GM19351 (cell line): ENCODE measurements at regions not wholly inside any gene's neighbourhood (a gene's known extent, or its start where the extent isn't known, plus 50 kb on each side); places are given as distances from the start of the nearest gene placed in this dataset.

Experiments
- ATAC-seq: cut with Tn5 transposase; IDR thresholded peaks from one replicate; pipeline ENCODE4 v1.9.1; 2021; ENCODE audit warnings: mild to moderate bottlenecking, moderate library complexity; ENCODE audit not compliant: unreplicated experiment

DNA sequence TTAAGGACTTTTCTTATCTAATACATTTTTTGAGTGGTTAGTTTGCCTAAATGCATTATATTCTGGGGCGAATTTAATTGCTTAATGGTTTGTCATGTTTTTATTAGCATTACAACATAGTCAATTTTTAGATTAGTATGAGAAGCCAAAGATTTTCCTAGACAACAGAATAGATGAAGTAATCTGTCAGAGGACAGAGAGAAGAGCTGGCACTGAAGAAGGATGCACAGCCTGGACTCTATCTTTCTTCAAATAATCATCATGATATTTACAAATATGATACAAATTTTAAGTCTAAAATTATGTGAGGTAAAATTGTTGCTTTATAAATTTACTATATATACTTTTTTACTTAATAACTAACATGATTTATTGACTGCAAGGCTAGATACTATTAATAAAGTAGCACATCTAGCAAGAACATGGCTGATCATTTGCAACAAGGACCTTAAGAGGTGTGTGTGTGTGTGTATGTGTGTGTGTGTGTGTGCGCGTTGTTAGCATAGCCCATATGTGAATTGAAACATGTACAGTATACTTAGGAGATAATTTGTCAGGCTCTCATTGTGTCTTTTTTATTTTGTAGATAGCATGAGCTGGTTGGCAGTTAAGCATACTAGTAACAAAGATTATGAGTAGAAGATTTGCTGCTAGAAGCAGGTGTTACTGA, 752.2 kb downstream of the DCDC2C start:
- no peak for ATAC-seq

DNA sequence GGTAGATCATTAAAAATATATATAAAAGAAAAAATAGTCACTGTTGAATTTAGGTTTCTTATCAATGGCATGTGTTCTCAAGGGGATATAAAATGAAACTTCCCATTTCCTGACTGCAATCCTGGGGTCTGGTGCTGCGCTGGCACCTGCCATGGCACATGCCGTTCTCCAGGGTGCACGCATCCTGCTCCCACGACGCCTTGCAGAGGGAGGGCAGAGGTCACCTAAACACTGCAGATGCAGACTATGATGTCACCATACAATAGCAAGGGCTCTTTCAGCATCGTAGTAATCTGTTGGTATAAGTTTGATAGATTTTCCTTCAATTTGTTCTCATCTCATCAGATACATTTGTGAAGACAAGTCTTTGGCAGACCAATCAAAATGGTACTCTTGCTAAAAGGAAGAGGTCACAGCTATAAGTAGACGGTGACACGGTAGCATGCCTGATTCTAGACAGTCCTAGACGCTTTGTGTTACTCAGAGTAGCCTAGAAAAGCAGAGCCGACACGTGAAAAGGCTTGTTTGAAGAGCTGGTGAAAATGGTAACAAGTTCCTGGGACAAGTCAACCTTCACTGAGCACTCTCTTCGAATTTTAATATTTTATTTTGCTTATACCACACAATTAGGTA, 761.4 kb downstream of the DCDC2C start:
- no peak for ATAC-seq

DNA sequence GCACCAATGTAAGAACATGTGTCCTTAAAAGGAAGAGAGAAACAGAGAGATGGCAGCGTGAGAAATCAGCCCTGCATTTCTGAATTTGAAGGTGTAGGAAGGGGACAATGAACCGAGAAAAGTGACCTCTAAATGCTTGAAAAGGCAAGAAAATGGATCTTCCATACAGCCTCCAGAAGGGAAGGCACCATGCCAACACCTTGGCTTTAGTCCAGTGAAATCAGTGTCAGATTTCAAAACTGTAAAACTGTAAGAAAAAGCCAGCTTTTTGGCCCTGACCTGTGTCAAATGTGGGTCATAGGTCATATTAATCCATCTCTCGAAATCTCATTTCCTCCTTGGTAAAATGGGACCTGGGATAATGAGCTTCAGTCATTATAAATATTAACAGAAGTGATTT, 762.3 kb downstream of the DCDC2C start:
- no peak for ATAC-seq

DNA sequence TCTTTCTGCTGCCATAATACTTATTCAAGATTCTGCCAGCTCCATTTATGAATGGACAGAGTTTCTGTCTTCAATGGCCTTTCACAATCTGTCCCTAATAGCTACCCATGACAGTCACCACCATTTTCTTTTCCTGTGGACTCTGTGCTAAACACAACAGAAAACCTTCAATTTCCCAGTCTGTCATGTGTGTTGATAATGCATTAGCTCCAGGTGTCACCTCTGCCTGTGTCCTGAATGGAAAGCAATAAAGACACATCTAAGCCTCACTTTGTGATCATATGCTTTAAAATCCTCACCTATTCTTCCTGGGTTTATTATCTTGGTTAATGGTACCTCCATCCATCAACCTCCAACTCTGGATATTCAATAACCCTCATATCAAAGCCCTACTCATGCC, 772.2 kb downstream of the DCDC2C start:
- ATAC-seq, result no peak

DNA sequence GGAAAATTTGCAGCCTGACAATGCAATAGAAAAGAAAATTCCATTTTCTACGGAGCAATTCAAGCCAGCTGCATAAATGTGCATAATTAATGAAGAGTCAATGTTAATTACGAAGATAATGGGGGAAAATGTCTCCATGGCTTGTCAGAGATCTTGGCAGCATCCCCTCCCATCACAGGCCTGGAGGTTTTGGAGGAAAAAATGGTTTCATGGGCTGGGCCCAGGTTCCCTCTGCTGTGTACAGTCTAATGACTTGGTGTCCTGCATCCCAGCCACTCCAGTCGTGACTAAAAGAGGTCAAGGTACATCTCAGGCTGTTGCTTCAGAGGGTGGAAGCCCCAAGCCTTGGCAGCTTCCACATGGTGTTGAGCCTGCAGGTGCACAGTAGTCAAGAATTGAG, 779.7 kb downstream of the DCDC2C start:
- no peak for ATAC-seq

DNA sequence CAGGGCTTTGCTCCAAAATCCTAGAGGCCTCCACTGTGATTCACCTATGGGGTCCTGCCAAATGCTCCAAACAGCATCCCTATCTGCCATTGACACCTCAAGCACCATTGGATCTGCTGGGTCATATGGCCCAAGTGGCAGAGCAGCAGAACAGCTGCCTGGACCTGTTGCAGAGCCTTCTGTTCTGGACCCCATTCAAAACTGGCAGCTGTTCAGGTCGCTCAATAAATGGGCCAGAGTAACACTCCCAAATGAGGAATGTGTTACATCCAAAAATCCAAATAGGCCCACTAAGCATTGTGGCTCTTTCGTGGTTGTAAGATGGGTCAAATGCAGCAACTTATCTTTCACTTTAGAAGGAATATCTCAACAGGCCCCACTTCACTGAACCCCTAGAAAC, 783.6 kb downstream of the DCDC2C start:
- no peak for ATAC-seq

DNA sequence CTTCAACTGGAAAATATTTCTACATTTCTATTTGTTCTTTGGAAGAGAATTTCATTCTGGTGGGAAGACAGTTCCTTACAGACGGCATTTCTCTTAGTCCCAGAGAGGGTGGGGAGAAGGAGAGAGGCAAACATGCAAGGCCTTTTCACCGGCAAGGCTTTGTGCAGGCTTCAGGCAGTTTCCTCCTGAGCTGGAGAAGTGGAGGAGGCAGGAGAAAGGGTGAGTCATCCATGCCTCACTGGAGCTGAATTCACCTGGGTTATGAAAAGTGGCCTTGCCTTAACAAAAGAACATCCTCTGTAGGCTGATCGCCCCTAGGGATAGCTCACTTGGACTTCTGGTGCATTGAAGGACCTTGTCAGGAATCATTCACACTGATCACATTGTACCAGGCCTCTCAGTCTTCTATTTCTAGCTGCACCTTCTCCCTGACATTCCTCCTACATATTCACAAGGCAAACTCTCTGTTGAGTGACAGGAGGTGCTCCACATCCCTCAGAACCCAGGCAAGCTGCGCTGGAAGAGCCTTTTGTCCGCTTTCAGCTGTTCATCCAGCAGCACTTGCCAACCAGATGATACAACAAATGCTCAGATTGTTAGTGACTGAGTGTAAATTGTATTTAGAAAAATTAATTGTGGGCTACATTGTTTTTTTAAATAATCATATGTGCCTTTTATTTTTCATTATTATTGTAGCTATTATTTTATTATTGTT, 796.1 kb downstream of the DCDC2C start:
- no peak for ATAC-seq

DNA sequence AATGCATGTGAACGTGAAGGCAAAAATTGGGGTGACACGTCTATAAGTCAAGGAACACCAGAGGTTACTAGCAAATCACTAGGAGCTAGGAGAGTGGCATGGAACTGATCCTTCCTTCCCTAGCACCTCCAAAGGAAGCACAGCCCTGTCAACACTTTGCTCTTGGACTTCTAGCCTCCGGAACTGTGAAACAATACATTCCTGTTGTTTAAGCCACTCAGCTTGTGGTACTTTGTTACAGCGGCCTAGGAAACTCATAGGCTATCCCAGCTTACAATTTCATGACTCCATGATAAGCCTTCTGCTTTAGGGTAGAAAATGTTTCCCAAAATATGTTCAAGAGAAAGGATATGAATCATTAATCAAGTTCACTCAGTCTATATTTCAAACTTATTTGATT, 798.1 kb downstream of the DCDC2C start:
- ATAC-seq, result no peak

DNA sequence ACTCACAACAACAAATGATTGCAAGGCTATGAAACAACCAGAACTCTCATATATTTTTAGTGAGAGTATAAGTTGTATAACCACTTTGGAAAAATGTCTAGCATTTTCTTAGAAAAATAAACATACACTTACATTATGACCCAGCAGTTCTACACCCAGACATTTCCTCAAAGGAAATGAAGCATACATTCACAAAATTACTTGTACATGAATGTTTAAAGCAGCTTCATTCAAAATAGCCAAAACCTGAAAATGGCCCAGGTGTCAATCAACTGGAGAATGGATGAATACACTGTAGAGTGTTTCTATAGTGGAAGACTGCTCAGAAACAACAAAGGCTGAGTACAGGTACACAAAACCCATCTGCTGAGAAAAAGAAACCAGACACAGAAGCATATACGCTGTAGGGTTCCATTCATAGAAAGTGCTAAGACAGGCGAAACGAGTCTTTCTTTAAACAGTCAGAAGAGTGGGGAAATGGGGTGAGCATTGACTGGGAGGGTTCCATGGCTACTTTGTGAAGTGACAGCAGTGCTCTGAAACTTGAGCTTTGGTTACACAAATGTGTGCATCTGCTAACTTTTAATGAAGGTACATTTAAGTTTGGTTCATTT, 799.0 kb downstream of the DCDC2C start:
- ATAC-seq, result no peak

DNA sequence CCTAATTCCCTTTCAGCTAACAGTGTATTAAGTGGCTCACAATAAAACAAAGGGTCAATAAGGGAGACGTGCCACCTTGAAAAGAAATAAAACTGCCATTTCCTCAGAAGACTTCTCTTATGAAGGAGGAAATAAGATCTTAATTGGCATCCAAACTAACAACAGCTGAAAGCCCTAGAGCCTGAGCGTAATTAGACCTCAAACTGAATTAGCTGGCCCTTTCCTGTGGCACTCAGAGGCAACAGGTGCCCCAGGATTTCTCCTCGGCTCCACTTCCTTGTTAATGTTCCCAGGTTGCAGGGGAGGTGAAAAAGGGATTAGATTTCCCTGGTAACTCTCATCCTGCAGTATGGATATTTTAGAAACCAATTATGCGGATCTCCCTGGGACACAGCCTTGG, 804.3 kb downstream of the DCDC2C start:
- no peak for ATAC-seq

DNA sequence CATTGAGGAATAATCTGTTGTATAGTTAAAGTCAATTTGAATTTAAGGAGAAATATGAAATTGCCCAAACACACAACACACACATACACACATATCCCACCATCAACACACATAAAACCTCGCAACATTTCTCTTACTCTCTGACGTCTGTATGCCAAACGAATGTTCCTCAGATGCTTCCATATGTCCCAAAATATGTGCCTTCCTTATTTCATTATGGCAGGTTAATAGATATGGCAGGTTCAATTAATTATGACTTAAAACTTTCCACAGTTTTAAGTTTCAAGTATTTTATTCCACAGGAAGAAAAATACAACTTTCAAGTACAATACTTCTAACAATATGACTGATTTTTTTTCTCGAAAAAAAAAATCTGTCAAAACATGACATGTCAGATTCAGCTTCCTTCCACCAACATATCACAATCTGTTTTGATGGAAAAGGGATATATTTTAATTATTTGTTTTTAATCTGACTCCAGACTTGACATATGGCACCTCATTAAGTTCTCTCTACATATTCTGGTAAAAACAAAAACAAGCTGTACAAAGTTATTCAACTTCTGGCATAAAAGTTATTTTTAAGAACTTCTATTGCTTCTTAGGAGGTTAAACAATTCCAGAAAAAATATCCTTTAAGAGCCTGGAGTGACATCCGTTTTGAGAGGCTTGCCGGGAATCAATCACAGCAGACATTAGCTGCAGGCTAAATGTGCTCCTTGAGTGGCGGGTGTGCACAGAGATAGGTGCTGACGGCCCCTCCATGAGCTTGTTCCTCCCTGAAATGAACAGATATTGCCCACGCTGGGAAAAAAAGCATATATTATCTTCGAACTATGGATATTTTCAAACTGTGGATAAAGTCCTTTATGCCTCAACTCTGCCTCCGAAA, 812.7 kb downstream of the DCDC2C start:
- no peak for ATAC-seq

DNA sequence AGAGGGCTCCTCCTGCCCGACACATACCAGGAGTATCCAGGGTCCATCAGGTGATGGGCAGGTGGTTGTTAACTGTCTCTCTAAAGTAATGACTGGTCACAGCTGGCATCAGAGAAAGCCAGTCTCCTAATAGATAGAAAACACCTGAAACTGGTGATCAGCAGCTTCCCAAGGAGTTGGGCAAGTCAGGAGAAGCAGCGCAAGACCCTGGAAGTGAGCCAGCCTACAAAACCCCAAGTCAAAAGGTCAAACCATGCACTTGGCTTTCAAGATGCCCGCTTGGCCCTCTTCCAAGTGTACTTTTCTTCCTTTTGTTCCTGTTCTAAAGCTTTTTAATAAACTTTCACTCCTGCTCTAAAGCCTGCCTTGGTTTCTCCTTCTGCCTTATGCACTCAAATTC, 815.2 kb downstream of the DCDC2C start:
- ATAC-seq, result no peak

DNA sequence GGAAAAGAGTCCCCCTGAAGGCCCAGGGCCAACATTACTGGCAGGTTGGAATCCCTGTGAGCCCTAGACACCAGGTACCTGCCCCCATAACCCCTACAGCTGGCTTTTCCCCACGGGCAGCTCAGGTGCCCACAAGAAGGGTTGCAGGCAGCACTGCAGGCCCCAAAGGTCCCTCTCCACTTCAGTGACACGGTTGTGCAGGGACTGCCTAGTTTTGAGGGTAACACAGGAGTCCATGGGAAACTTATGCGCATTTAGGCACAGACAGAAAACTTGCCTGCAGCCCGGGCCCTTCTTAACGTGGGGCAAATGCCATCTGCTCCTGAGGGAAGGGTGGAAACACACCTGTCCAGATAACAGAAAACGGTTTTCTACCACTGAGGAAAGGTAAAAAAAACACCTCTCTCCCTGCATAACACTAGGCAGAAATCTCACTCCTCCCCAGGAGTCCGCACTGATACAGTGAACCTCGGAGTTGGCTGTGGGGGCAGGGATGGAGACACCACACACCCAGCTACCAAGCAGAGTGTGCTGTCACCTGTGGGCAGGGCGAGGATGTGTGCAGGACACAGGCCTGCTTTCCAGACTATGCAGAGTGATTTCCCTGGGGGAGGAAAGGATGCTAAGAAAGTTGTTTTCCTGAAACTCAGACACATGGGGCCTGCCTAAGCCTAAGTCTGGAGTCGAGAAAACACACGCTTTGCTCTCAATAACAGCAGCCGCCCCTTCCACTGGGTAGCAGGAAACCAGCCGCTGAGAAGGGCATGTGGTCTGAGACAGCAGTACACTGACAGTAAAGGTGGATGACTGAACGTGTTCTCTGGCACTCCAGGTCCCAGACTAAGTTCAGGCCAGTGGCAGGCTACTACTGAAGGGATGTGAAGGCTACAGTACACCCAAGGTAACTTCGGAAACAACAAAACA, 819.4 kb downstream of the DCDC2C start:
- no peak for ATAC-seq

DNA sequence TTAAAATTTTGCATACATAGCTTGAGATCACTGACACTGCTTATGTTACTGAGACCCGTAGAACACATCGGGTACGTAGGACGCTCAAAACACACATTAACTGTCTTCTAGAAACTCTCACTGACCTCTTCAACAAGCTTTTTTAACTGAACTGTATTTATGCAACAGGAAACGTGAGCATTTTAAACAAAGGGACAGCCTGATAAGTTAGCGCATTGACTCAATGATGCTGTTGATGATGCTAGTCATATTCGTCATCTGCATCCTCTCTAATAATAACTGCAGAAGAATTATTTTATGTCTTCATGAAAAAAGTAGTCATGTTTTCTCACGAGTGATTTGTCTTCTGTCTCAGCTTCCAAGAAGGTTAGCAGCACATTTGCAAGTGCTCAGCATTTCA, 824.0 kb downstream of the DCDC2C start:
- ATAC-seq, result no peak

DNA sequence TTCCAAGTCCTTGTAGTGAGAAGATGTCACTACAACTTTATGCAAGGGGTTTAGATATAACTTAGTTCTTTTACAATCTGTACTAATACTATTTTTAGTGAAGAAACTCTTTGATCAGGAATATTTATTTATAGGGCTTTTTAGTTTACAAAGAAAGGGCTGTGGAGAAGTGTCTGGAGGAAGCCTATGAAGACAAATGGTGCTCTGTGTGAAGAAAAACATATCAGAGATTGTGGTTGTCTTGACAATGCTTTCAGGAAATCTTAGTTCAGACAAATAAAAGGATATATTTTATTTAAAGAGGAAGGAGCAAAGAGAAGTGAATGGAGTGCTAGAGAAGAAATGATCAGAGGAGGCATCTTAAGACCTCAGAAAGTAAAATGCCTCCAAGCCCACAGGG, 824.9 kb downstream of the DCDC2C start:
- no peak for ATAC-seq

DNA sequence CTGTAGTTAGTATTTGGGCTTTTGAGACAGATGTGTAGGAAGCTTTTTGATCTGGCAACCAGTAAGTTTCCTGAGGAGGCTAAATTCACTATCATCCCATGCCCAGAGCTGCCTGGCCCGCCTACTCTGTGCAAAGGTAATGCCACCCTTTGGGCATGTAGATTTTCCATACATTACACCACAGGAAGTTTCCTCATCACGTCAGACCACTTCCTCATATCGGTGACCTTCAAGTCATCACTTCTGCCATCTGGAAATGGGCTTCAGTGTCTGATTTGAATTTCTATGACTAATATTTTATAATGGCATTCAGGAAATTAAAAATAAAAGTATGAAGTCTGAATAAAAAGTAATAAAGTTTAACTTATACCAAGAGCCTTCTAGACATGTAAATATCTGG, 825.4 kb downstream of the DCDC2C start:
- no peak for ATAC-seq

DNA sequence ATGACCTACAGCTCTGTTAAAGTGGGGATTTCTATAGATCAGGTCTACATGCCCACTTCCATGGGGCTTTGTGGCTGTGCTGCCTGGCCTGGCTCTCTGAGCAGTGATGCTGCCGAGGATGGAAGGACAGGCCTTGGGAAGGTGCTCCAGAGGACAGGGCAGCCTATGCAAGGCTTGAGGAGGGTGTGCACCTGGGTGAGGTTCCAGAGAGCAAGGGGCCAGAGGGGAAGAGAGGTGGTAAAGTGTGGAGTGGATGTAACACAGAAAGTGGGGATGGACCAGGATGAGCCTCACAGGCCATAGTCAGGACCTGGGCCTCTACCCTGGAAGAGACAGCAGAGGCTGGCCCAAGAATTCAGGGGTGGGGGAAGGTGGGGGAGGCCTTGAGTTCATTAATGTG, 826.4 kb downstream of the DCDC2C start:
- no peak for ATAC-seq

DNA sequence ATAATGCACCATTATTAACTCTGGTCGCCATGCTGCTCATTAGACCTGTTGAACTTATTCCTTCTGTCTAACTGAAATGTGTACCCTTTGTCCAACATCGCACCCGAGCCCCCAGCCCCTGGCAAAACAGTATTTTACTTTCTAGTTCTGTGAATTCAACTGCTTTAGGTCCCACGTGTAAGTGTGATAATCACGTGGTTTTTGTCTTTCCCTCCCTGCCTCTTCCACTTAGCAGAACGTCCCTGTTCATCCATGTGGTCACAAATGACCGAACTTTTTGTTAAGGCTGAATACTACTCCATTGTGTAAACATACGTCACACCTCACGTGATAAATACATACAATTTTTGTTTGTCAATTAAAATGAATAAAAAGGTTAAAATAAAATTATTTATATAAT, 826.9 kb downstream of the DCDC2C start:
- no peak for ATAC-seq

DNA sequence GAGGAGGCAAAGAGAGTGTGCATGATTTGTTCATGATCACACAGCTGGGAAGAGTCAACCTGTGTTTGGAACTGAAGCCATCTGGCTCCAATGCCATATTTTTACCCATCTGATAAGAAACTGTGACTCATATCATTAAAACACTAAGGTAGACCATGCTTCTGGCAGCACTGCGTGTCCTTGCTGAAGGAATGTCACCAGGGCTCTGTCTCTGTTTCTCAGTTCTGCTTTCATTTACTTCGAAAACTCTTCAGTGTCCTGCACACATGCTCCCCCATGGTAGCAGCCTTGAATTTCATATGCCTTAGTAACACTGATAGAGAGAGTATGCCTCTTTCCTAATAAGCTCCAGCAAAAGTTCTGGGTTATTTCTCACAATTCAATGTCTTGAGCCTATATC, 830.4 kb downstream of the DCDC2C start:
- ATAC-seq, result no peak

DNA sequence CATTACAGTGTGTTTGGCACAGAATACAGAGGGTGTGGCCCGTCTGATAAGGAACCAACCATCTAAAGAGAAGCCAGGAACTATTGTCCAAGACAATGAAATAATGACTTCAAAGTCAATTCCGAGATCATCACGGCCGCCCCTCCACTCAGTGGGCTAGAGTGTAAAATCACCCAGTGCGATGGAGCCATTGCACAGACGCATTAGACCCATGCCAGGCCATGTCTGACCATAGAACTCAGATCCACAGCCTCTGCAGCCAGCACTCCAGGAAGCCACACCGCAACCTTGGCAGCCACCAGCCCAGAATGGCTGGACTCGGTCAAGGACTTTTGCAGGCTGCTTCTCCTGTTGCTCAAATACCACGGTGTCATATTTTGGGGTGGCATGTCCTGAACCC, 835.7 kb downstream of the DCDC2C start:
- no peak for ATAC-seq
